GM21737 (cell line): ENCODE measurements at regions not wholly inside any gene's neighbourhood (a gene's known extent, or its start where the extent isn't known, plus 50 kb on each side); places are given as distances from the start of the nearest gene placed in this dataset.

ENCODE experiments used
- ATAC-seq: cut with Tn5 transposase; IDR thresholded peaks from one replicate; pipeline ENCODE4 v1.9.1; 2021; ENCODE audit warnings: mild to moderate bottlenecking, moderate library complexity; ENCODE audit not compliant: unreplicated experiment

GRCh38 chr20:12020846-12021245 is 103.2 kb downstream of the BTBD3 start:
- no peak for ATAC-seq

DNA sequence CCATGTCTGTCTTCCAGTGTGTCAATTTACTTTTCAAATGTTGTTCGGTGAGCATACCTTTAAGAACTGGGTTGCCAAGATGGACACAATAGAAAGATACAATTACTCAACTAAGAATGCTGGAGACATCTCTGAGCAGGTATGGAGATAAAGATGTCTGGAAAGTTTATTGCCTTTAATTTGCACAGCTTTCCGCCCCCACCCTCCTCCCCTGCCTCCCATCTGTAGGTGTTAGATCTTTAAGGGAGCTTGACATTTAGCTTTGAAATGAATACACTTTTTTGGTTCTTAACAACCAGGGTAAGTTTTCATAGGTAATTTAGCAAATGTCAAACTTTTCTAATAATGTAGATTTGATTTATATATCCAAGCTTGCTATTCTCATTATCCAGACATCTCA is 104.4 kb downstream of the BTBD3 start:
- ATAC-seq, result no peak

GRCh38 chr20:12023194-12023795 is 105.6 kb downstream of the BTBD3 start:
- ATAC-seq, result no peak

DNA sequence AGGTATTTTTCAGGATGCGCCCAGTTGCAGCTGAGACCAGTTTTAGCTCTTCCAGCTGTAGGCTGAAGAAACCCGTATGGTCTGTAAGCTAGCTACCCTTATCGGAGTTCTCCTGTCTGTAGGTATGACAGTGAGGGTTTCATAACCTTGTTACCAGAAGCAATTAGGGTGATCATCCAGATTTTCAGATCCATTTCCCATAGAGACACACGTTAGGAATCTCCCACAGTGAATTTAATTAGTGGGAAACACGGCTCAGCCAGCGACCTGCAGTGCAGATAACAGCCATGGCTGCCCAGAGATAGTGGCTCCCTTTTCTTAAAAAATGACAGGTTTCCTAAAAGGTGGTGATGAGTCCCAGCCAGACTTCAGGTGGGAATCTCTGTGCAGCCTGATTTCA is 111.1 kb downstream of the BTBD3 start:
- ATAC-seq, result no peak

DNA sequence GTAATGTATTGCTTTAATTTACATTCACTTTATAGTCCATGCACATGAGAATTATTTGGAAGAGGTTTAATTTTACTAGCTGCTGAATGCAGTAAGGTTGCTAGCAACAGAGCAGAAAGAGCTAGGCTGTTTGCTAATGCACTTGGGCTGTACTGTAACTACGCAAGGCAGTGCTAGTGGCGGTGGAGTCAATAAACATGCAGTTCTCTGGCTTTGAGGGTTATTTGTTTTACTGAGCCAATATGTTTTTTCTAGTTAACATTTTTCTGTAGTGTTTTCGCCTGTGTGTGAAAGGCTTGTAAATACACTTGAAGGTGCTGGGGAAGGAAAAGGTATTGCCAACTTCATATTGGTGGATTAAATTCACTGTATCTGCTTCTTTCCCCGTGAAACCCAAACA is 112.8 kb downstream of the BTBD3 start:
- no peak for ATAC-seq

- no peak for ATAC-seq
Observed at GRCh38 chr20:12036142-12036541, 118.4 kb downstream of the BTBD3 start.

- no peak for ATAC-seq
Observed at GRCh38 chr20:12037521-12037920, 119.8 kb downstream of the BTBD3 start.

DNA sequence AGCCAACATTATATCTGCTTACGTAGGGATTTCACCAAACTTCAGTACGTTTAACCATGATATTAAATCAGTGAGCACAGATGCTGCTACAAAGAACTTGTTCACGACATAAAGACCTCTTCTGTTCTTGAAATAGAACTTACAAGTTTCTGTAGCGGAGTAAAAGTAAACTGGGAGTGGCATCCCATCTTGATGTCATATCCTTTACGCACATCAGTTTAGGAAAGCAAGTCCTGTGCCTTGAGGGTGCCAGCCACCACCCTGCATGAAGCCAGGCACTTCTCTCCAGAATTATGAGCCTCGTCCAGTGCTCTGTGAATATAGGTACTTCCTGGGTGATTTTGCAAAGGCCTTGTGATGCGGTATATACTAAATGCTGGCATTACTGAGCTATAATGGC is 122.6 kb downstream of the BTBD3 start:
- ATAC-seq, result no peak

GRCh38 chr20:12044969-12045368 is 127.3 kb downstream of the BTBD3 start:
- no peak for ATAC-seq

DNA sequence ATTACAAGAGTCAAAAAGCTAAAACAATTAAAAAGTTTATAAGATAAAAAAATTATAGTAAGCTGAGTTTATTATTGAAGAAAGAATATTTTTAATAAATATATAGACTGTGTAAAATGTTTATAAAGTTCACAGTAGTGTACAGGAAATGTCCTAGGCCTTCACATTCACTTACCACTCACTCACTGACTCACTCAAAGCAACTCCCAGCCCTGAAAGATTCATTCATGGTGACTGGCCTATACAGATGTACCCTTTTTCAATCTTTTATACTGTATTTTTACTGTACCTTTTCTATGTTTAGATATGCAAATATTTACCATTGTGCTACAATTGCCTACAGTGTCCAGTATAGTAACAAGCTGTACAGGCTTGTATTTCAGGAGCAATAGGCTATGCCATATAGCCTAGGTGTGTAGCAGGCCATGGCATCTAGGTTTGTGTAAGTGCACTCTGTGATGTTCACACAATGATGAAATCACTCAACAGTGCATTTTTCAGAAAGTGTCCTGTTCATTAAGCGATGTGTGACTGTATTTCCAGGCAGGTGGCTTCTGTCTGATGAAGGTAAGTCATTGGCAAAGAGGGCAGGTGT is 130.2 kb downstream of the BTBD3 start:
- no peak for ATAC-seq

DNA sequence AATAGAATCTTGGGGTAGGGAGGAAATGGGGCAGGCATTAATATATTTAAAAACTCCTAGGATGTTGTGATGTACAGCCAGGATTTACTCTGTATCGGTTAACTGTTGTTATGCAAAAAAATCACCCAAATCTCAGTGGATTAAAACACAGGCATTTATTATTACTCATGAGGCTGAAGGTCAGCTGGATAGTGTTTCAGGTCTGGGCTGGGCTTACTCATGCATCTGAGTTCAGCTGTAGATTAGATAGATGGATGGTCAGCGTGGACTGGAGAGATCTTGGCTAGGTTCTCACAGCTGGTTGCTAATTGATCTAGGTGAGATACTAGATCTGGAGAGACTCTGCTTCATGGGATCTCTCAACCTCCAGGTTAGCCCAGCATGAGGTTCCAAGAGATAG is 131.4 kb downstream of the BTBD3 start:
- no peak for ATAC-seq

DNA sequence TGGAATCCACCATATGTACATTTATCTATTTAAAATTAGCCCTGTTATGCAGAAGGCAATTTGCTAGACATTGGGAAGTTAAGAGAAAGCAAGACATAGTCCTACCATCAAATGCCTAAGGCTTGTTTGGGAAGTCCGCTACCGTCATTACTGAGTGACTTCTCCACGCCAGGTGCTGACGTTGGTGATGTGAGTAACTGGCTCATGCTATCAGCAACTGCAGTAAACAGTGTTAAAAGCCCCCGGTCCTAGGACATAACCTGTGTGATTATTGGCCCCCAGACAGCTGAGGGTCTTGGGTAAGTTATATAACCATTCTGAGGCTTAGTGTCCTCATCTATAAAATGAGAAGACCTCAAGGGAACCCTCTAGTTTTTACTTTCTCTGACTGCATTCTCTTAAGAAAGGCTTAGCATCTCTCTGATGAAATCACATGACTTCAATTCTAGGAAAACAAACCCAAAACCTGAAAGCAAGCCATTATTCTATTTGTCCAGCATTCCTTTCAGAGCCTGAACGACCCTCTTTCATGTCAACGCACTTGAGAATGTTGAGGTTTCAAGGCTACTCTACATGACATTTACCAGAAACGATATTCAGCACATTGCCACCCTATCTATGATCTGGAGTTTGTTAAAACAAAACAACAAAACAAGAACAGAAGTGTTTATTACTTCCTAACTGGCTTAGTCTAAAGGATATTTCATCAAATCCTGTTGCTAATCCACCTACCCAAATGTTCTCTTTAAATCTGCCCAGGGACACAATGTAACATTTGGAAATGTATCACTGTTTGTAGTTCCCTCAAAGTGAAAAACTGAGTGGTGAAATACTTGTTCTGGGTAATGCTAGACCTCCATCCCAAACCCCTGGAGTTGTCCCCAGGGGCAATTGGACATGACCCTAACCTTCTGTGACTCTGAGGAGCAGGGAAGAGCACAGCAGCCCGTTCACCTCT is 133.8 kb downstream of the BTBD3 start:
- no peak for ATAC-seq

DNA sequence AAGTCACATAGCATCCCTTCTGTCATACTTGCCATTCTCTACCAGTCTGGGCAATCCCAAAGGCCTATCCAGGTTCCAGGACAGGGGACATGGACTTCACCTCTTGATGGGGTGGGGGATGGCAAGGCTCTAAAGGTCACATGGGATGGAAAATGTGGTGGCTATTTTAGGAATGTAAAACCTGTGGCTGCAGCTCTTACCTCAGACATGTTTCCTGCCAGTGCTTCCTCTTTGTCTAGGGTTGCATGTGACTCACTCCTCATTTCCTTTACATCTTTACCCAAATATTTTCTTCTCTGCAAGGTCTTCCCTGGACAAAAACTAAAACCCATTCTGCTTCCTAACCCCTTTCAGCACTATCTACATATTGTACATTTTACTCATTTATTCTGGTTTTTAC is 135.7 kb downstream of the BTBD3 start:
- no peak for ATAC-seq

DNA sequence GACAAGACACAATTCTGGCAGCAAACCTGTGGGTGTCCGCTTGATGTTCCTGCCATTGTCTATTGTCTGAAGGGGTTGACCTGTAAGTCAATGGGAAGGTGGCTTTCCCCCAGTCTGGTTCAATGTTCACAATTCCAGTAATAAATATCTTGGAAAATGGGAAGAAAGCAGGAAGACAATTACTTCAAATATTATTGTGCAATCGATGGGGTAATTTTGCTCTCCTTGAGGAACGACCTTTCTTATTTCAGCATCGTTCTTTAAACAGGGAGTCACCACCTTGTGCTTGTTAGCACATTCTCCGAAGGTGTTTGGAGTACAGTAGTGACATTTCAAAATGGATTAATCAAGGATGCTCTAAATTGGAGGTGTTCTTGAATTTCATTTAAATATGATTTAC is 136.9 kb downstream of the BTBD3 start:
- no peak for ATAC-seq

- ATAC-seq, result no peak
Observed at GRCh38 chr20:12055161-12055560, 137.5 kb downstream of the BTBD3 start.

GRCh38 chr20:12056839-12057238 is 139.1 kb downstream of the BTBD3 start:
- ATAC-seq, result no peak

- ATAC-seq, result no peak
Observed at GRCh38 chr20:12057778-12058177, 140.1 kb downstream of the BTBD3 start.

DNA sequence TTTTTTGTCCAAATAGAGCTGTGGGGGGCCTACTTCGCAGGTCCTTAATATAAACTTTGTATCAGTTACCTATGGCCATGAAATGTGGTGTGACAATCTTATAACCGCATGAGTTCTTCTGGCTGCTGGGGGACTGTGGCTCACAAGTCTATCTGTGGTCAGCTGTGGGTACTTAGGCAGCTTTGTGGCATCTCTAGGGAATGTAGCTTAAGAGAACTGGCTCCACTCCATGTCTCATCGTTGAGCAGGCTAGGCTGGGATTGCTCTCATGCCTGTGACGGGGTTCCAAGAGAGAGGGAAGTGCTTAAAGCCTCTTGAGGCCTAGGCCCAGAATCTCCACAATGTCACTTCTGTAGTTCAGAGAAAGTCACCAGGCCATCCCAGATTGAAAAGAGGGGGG is 140.5 kb downstream of the BTBD3 start:
- ATAC-seq, result no peak

DNA sequence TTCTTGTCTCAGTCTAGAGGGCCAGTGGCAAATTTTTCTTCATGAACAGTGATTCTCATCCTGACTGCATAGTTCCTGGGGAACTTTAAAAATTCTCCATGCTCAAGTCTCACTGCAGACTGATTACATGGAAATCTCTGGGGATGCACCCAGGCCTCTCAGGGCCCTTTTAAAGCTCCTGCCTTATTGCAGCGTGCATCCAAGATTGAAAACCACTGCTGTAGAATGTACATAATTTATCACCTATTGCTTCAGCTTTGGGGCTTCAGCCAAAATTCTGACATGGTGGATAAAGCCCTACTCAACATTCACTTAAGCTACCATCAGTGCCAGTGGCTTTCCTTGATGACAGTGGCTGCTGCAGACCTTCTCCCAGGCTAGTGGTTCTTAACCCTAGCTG is 143.8 kb downstream of the BTBD3 start:
- no peak for ATAC-seq

DNA sequence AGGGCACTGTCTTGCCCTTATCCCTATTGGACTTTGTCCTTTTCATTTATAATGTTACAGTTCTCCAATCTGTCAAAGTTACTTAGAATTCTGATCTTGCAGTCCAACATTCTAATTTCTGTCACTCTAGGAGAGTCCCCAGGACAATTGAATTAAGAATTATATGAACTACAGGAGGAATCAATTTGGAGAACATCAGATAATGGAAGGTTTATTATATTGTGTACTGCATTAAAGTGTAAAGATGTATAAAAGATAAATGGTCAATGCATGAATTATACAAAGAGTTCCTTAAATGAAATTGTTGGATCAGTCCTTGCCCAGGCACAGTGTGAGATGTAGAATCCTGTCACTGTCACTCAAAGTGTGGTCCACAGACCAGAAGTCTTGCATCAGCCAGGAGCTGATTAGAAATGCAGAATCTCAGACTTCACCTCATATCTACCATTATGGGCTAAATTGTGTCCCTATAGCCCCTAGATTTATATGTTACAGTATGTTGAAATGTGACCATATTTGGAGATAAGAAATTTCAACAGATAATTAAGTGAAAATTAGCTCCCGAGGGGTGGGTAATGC is 145.5 kb downstream of the BTBD3 start:
- ATAC-seq, result no peak

DNA sequence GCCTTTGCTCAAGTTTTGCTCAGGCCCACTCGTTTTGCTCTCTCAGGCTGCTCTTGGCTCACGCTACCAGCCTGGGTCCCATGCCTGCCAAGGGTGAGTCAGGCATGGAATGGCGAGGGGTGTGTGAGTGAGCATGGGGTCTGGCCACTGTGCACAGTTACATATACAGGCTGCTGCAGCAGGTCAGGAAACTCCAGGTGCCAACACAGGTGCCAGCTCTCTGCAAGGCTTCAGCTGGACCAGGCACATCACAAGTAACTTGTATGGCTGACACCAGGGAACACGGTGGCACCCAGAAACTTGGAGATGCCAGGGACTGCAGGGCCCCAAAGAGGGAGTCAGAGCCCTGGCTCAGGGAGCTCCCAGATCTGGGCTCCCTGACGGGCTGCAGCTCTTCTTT is 146.8 kb downstream of the BTBD3 start:
- ATAC-seq, result no peak

DNA sequence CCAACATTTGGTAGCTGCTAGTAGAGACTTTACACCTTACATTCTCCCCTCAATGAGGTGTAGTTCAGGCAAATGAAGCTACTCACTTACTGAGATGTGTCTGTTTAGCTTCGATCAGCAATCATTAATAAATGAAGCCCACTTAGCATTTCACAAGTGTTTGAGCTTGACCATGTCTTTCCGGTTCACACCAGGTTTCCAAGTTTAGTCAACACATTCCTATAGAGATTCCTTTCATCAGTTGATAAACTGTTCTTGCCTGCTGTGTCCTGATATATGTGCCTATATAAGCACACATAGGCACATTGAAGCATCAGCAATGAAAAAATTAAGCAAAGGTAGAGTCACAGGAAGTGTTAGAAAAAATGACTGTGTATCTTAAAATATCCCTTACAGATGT is 150.0 kb downstream of the BTBD3 start:
- ATAC-seq, result no peak
